ENCODE measurements at regions not wholly inside any gene's neighbourhood (a gene's known extent, or its start where the extent isn't known, plus 50 kb on each side); places are given as distances from the start of the nearest gene placed in this dataset.

DNA sequence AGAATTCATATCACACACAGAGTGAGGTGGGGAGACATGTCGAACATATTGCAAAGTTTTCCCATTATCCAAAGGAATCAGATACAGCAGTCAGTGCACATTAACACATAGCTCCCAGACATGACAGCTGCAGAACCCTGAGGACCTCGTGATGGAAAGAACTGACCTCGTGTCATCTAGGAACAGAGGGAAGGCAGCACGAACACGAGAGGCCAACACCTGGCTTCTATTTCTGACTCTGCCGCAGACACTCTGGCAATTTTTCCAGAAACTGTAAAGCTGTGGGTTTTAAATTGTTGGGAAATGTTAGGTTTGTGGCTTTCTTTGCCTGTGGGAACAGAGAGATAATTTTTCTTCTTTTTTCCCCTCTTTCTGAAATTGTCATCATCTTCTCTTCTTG is 315.0 kb upstream of the PIK3R1 start:
- H3K9ac ChIP-seq (ENCODE audit: low read length): no peak overlapping the region
- peaks cover 2% of the 10 kb centered on the region for H3K9me3 Mint-ChIP-seq (ENCODE audit: insufficient read depth)
- WGBS (ENCODE audit: insufficient coverage): 80% methylated on average over 4 of the region's 6 CpGs
- CTCF ChIA-PET: no interaction called here
- intact Hi-C loops (cut with micrococcal nuclease): no loop called here
- POLR2A ChIA-PET: no interaction called here
- H3K4me3 ChIP-seq (ENCODE audit: control extremely low read depth in 1 of 5, extremely low read depth in 1 of 5, insufficient read depth in 1 of 5, low read depth in 2 of 5, low read length in 4 of 5): no peak overlapping the region
- H4K20me1 ChIP-seq (ENCODE audit: control insufficient read depth, insufficient read depth, low read length, poor library complexity, severe bottlenecking): no peaks in the 10 kb centered on the region
- H3K4me1 ChIP-seq (ENCODE audit: control insufficient read depth in 2 of 2, insufficient read depth in 2 of 2, low read length in 2 of 2): no peaks in the 10 kb centered on the region
- no peak overlapping the region for H3K27ac ChIP-seq (ENCODE audit: low read length in 2 of 2)
- no peaks in the 10 kb centered on the region for H3K36me3 ChIP-seq (replicated peaks in 1 of 2; ENCODE audit: control extremely low read depth in 1 of 2, control insufficient read depth in 1 of 2, extremely low read depth in 1 of 2, insufficient read depth in 2 of 2, low read length in 1 of 2)
- no peaks in the 10 kb centered on the region for H3K79me2 ChIP-seq (ENCODE audit: control insufficient read depth, insufficient read depth, low read length)
- H3K4me2 ChIP-seq (replicated peaks; ENCODE audit: low read depth, low read length, poor library complexity, severe bottlenecking): no peak overlapping the region
- H3K27me3 ChIP-seq (replicated peaks in 1 of 4; ENCODE audit: control extremely low read depth in 1 of 4, control insufficient read depth in 3 of 4, insufficient read depth in 4 of 4, low read length in 3 of 4): no peaks in the 10 kb centered on the region
- H3K9me3 ChIP-seq (ENCODE audit: control extremely low read depth in 1 of 3, control insufficient read depth in 2 of 3, insufficient read depth in 1 of 3, low read length in 2 of 3): no peaks in the 10 kb centered on the region
- peaks cover 3% of the 10 kb centered on the region for H3K27me3 Mint-ChIP-seq
- no peak overlapping the region for H3K4me3 Mint-ChIP-seq
- TF ChIP-seq, protein P1, sequence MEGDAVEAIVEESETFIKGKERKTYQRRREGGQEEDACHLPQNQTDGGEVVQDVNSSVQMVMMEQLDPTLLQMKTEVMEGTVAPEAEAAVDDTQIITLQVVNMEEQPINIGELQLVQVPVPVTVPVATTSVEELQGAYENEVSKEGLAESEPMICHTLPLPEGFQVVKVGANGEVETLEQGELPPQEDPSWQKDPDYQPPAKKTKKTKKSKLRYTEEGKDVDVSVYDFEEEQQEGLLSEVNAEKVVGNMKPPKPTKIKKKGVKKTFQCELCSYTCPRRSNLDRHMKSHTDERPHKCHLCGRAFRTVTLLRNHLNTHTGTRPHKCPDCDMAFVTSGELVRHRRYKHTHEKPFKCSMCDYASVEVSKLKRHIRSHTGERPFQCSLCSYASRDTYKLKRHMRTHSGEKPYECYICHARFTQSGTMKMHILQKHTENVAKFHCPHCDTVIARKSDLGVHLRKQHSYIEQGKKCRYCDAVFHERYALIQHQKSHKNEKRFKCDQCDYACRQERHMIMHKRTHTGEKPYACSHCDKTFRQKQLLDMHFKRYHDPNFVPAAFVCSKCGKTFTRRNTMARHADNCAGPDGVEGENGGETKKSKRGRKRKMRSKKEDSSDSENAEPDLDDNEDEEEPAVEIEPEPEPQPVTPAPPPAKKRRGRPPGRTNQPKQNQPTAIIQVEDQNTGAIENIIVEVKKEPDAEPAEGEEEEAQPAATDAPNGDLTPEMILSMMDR (IDR thresholded peaks at IDR 0.05): no peak
- no peak for TF ChIP-seq EZH2 (IDR thresholded peaks at IDR 0.05; ENCODE audit: borderline replicate concordance, insufficient read depth, low read depth, low read length, poor library complexity, severe bottlenecking)
- H3K27ac Mint-ChIP-seq: no peak overlapping the region
- ATAC-seq (ENCODE audit: low read depth): no peak
- no peak for DNase-seq
- H3K4me1 Mint-ChIP-seq: peaks cover 11% of the 10 kb centered on the region
- H2AFZ ChIP-seq (ENCODE audit: insufficient read depth, low read depth, low read length, poor library complexity, severe bottlenecking): no peak overlapping the region

- no peak overlapping the region for H3K27ac ChIP-seq (ENCODE audit: low read length in 2 of 2)
- intact Hi-C loops (cut with micrococcal nuclease): no loop called here
- H3K4me1 Mint-ChIP-seq: peaks cover 11% of the 10 kb centered on the region
- no peak for ATAC-seq (ENCODE audit: low read depth)
- H3K9me3 Mint-ChIP-seq (ENCODE audit: insufficient read depth): peaks cover 2% of the 10 kb centered on the region
- no peaks in the 10 kb centered on the region for H3K9me3 ChIP-seq (ENCODE audit: control extremely low read depth in 1 of 3, control insufficient read depth in 2 of 3, insufficient read depth in 1 of 3, low read length in 2 of 3)
- no peaks in the 10 kb centered on the region for H3K36me3 ChIP-seq (replicated peaks in 1 of 2; ENCODE audit: control extremely low read depth in 1 of 2, control insufficient read depth in 1 of 2, extremely low read depth in 1 of 2, insufficient read depth in 2 of 2, low read length in 1 of 2)
- no peak overlapping the region for H3K4me3 ChIP-seq (ENCODE audit: control extremely low read depth in 1 of 5, extremely low read depth in 1 of 5, insufficient read depth in 1 of 5, low read depth in 2 of 5, low read length in 4 of 5)
- ChIA-PET POLR2A (no interaction called here), CTCF (no interaction called here)
- no peak for DNase-seq
- H3K27me3 Mint-ChIP-seq: peaks cover 2% of the 10 kb centered on the region
- WGBS (ENCODE audit: insufficient coverage): 94% methylated on average over 3 of the region's 3 CpGs
- TF ChIP-seq, protein P1 (IDR thresholded peaks at IDR 0.05): no peak
- TF ChIP-seq EZH2 (IDR thresholded peaks at IDR 0.05; ENCODE audit: borderline replicate concordance, insufficient read depth, low read depth, low read length, poor library complexity, severe bottlenecking): no peak
- H3K9ac ChIP-seq (ENCODE audit: low read length): no peak overlapping the region
- no peaks in the 10 kb centered on the region for H3K27me3 ChIP-seq (replicated peaks in 1 of 4; ENCODE audit: control extremely low read depth in 1 of 4, control insufficient read depth in 3 of 4, insufficient read depth in 4 of 4, low read length in 3 of 4)
- H4K20me1 ChIP-seq (ENCODE audit: control insufficient read depth, insufficient read depth, low read length, poor library complexity, severe bottlenecking): no peaks in the 10 kb centered on the region
- no peak overlapping the region for H3K4me3 Mint-ChIP-seq
- no peak overlapping the region for H3K4me2 ChIP-seq (replicated peaks; ENCODE audit: low read depth, low read length, poor library complexity, severe bottlenecking)
- no peak overlapping the region for H3K27ac Mint-ChIP-seq
- no peak overlapping the region for H2AFZ ChIP-seq (ENCODE audit: insufficient read depth, low read depth, low read length, poor library complexity, severe bottlenecking)
- H3K4me1 ChIP-seq (ENCODE audit: control insufficient read depth in 2 of 2, insufficient read depth in 2 of 2, low read length in 2 of 2): no peaks in the 10 kb centered on the region
- H3K79me2 ChIP-seq (ENCODE audit: control insufficient read depth, insufficient read depth, low read length): no peaks in the 10 kb centered on the region
These were observed 317.6 kb upstream of the PIK3R1 start for GRCh38 chr5:67897980-67898379.

Measured in B cell (primary cell).